A549 (cell line): ENCODE measurements at regions not wholly inside any gene's neighbourhood (a gene's known extent, or its start where the extent isn't known, plus 50 kb on each side); places are given as distances from the start of the nearest gene placed in this dataset.

Experiments used
- ATAC-seq, 2 experiments: fragments of 200-7000 bp in 1 of 2; fragments of >200 bp in 1 of 2; cut with Nextera tagmentation in 1 of 2; cut with Tn5 transposase in 1 of 2; 3 replicates each; pipeline versions ENCODE4 v1.8.0 to v1.9.1; 2018 to 2020; ENCODE audit warnings: mild to moderate bottlenecking in 1 of 2, moderate library complexity in 1 of 2
- CTCF ChIA-PET: fragments of 300-600 bp; sonication (Branson Sonifier 250); formaldehyde crosslinking; extraction: SDS; loops from one replicate; lab custom pipeline; 2021; ENCODE audit warnings: antibody characterized with exemption, inconsistent platforms; lab: Yijun Ruan, JAX
- POLR2A ChIA-PET: fragments of 350-600 bp; formaldehyde crosslinking; extraction: SDS; loops from one replicate; lab custom pipeline; 2021; ENCODE audit warnings: antibody characterized with exemption, inconsistent platforms; lab: Yijun Ruan, JAX
- DNase-seq, 2 experiments: peaks; one replicate each; pipeline versions ENCODE4 v3.0.0 to v3.0.0-alpha.2; 2011 to 2016; ENCODE audit warnings: low read depth in 1 of 2, low spot score in 1 of 2
- FAIRE-seq: peaks from 2 replicates; lab custom pipeline; 2011; peaks lifted over from hg19 to GRCh38; lab: Jason Lieb, UNC
- H3K27ac ChIP-seq, 2 experiments: fragments of >200 bp; sonication (Bioruptor Twin); formaldehyde crosslinking; 3 replicates each; pipeline ENCODE4 v1.5.1; 2016 to 2017
- H3K4me1 ChIP-seq: fragments of >200 bp; sonication (Bioruptor Twin); formaldehyde crosslinking; 3 replicates; pipeline ENCODE4 v1.6.1; 2016
- H3K4me2 ChIP-seq: fragments of >200 bp; sonication (Bioruptor Twin); formaldehyde crosslinking; 3 replicates; pipeline ENCODE4 v1.6.1; 2016
- H3K4me3 ChIP-seq: fragments of >200 bp; sonication (Bioruptor Twin); formaldehyde crosslinking; 3 replicates; pipeline ENCODE4 v1.5.1; 2016
- H3K9me3 ChIP-seq: fragments of >200 bp; sonication (Bioruptor Twin); formaldehyde crosslinking; 3 replicates; pipeline ENCODE4 v1.6.1; 2016
- BHLHE40 ChIP-seq: IDR thresholded peaks from 2 replicates; pipeline ENCODE4 v1.6.1; 2012; ENCODE audit warnings: low read depth, low read length, inconsistent platforms
- CBX2 ChIP-seq: fragments of 200-600 bp; sonication (generic); IDR thresholded peaks from 2 replicates; pipeline ENCODE4 v1.6.1; 2016; ENCODE audit warnings: low read depth, mild to moderate bottlenecking, borderline replicate concordance
- CEBPB ChIP-seq, 2 experiments: fragments of >200 bp in 1 of 2; sonication (Bioruptor Twin) in 1 of 2; formaldehyde crosslinking in 1 of 2; IDR thresholded peaks; 2 replicates each; pipeline ENCODE4 v1.6.1; 2012 to 2016
- CTCF ChIP-seq: fragments of >200 bp; sonication (Bioruptor Twin); formaldehyde crosslinking; IDR thresholded peaks from 3 replicates; pipeline ENCODE4 v1.5.1; 2016
- FOSL2 ChIP-seq, 2 experiments: fragments of 450-650 bp in 1 of 2; fragments of >200 bp in 1 of 2; sonication (Bioruptor Twin) in 1 of 2; formaldehyde crosslinking; IDR thresholded peaks; 2 replicates each; pipeline versions ENCODE4 v1.5.0 to v1.6.1; 2016 to 2020; ENCODE audit warnings: mild to moderate bottlenecking in 1 of 2, moderate library complexity in 1 of 2
- FOXS1 ChIP-seq: fragments of 250-450 bp; sonication (Bioruptor Pico); IDR thresholded peaks from 2 replicates; pipeline ENCODE4 v1.5.0; 2020; ENCODE audit warnings: mild to moderate bottlenecking, moderate library complexity
- HES2 ChIP-seq: fragments of >200 bp; sonication (Bioruptor Twin); formaldehyde crosslinking; IDR thresholded peaks from 2 replicates; pipeline ENCODE4 v1.6.1; 2016
- HEYL ChIP-seq: fragments of 250-450 bp; sonication (Bioruptor Pico); IDR thresholded peaks from 2 replicates; pipeline ENCODE4 v1.8.0; 2021; ENCODE audit warnings: mild to moderate bottlenecking, moderate library complexity
- HOXA7 ChIP-seq: fragments of 250-450 bp; sonication (Bioruptor Pico); IDR thresholded peaks from 2 replicates; pipeline ENCODE4 v1.5.0; 2020; ENCODE audit warnings: mild to moderate bottlenecking, moderate library complexity
- HOXB5 ChIP-seq: fragments of 250-450 bp; sonication (Bioruptor Pico); IDR thresholded peaks from 2 replicates; pipeline ENCODE4 v1.5.0; 2020; ENCODE audit warnings: mild to moderate bottlenecking, moderate library complexity
- JUN ChIP-seq, 2 experiments: fragments of >200 bp; sonication (Bioruptor Twin); formaldehyde crosslinking; IDR thresholded peaks; 2 replicates in 1 of 2; 3 replicates in 1 of 2; pipeline ENCODE4 v1.6.1; 2016 to 2017
- JUNB ChIP-seq: fragments of >200 bp; sonication (Bioruptor Twin); formaldehyde crosslinking; IDR thresholded peaks from 2 replicates; pipeline ENCODE4 v1.6.1; 2016
- MYC ChIP-seq: IDR thresholded peaks from 2 replicates; pipeline ENCODE4 v1.6.1; 2012; ENCODE audit warnings: mild to moderate bottlenecking, inconsistent platforms, low read length, improper control_type of control experiment, borderline replicate concordance
- NFE2L2 ChIP-seq: fragments of 150-350 bp; conservative IDR thresholded peaks from 2 replicates; pipeline ENCODE4 v1.6.1; 2014; ENCODE audit warnings: low read length
- NR3C1 ChIP-seq: fragments of >200 bp; sonication (Bioruptor Twin); formaldehyde crosslinking; IDR thresholded peaks from 3 replicates; pipeline ENCODE4 v1.6.1; 2017
- PBX3 ChIP-seq: IDR thresholded peaks from 2 replicates; pipeline ENCODE4 v1.6.1; 2012
- POLR2A ChIP-seq: IDR thresholded peaks from 2 replicates; pipeline ENCODE4 v1.6.1; 2012; ENCODE audit warnings: mild to moderate bottlenecking, low read length
- RCOR1 ChIP-seq: fragments of 150-350 bp; IDR thresholded peaks from 2 replicates; pipeline ENCODE4 v1.6.1; 2014; ENCODE audit warnings: antibody characterized with exemption, low read length, low read depth
- SREBF2 ChIP-seq: fragments of 450-650 bp; IDR thresholded peaks from 2 replicates; pipeline ENCODE4 v1.6.1; 2014; ENCODE audit warnings: mild to moderate bottlenecking, moderate library complexity
- TFCP2L1 ChIP-seq: fragments of 250-450 bp; sonication (Bioruptor Pico); IDR thresholded peaks from 2 replicates; pipeline ENCODE4 v1.5.0; 2021; ENCODE audit warnings: mild to moderate bottlenecking
- ZFP36 ChIP-seq: fragments of 450-650 bp; IDR thresholded peaks from 2 replicates; pipeline ENCODE4 v1.6.1; 2014; ENCODE audit warnings: borderline replicate concordance; ENCODE audit not compliant: partially characterized antibody
- ZNF302 ChIP-seq: fragments of 250-450 bp; sonication (Bioruptor Pico); IDR thresholded peaks from 2 replicates; pipeline ENCODE4 v1.9.0; 2021; ENCODE audit warnings: inconsistent platforms, mild to moderate bottlenecking, moderate library complexity
- ZSCAN20 ChIP-seq: fragments of 250-450 bp; sonication (Bioruptor Pico); IDR thresholded peaks from 2 replicates; pipeline ENCODE4 v1.8.0; 2022; ENCODE audit warnings: mild to moderate bottlenecking, moderate library complexity
- WGBS: methylation state at CpG from one replicate; pipeline ENCODE4 v1.1.6; 2017; ENCODE audit errors: missing lambda C conversion rate; 5-methylcytosine and 5-hydroxymethylcytosine counted together
- TF ChIP-seq, protein P1 (sequence below): fragments of 200-600 bp; sonication (generic); IDR thresholded peaks from 2 replicates; pipeline ENCODE4 v1.6.1; 2016; ENCODE audit warnings: antibody characterized with exemption, mild to moderate bottlenecking, moderate library complexity
- TF ChIP-seq, protein P2 (sequence below): fragments of 250-450 bp; sonication (Bioruptor Pico); IDR thresholded peaks from 2 replicates; pipeline ENCODE4 v1.5.0; 2021; ENCODE audit warnings: mild to moderate bottlenecking, moderate library complexity, borderline replicate concordance
- TF ChIP-seq, protein P3 (sequence below): fragments of 450-650 bp; IDR thresholded peaks from 2 replicates; pipeline ENCODE4 v1.6.1; 2014; ENCODE audit warnings: antibody characterized with exemption

- WGBS: 0% methylated on average over 2 of the region's 2 CpGs
- no peak overlapping the region for H3K4me2 ChIP-seq
- H3K4me1 ChIP-seq: no peaks in the 10 kb centered on the region
- DNase-seq: no peak
- CTCF ChIA-PET: no interaction called here
- no peak for TF ChIP-seq TFCP2L1 (CRISPR knock-in tag)
- no peak for TF ChIP-seq CBX2
- TF ChIP-seq NFE2L2: no peak
- TF ChIP-seq, protein P1, sequence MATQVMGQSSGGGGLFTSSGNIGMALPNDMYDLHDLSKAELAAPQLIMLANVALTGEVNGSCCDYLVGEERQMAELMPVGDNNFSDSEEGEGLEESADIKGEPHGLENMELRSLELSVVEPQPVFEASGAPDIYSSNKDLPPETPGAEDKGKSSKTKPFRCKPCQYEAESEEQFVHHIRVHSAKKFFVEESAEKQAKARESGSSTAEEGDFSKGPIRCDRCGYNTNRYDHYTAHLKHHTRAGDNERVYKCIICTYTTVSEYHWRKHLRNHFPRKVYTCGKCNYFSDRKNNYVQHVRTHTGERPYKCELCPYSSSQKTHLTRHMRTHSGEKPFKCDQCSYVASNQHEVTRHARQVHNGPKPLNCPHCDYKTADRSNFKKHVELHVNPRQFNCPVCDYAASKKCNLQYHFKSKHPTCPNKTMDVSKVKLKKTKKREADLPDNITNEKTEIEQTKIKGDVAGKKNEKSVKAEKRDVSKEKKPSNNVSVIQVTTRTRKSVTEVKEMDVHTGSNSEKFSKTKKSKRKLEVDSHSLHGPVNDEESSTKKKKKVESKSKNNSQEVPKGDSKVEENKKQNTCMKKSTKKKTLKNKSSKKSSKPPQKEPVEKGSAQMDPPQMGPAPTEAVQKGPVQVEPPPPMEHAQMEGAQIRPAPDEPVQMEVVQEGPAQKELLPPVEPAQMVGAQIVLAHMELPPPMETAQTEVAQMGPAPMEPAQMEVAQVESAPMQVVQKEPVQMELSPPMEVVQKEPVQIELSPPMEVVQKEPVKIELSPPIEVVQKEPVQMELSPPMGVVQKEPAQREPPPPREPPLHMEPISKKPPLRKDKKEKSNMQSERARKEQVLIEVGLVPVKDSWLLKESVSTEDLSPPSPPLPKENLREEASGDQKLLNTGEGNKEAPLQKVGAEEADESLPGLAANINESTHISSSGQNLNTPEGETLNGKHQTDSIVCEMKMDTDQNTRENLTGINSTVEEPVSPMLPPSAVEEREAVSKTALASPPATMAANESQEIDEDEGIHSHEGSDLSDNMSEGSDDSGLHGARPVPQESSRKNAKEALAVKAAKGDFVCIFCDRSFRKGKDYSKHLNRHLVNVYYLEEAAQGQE: no peak
- TF ChIP-seq SREBF2: no peak
- no peak for TF ChIP-seq JUNB
- TF ChIP-seq NR3C1: no peak
- no peak for TF ChIP-seq HEYL (CRISPR knock-in tag)
- no peak for TF ChIP-seq ZSCAN20
- TF ChIP-seq BHLHE40: no peak
- TF ChIP-seq HOXA7 (CRISPR knock-in tag): no peak
- no peak for TF ChIP-seq POLR2A
- TF ChIP-seq, protein P2, sequence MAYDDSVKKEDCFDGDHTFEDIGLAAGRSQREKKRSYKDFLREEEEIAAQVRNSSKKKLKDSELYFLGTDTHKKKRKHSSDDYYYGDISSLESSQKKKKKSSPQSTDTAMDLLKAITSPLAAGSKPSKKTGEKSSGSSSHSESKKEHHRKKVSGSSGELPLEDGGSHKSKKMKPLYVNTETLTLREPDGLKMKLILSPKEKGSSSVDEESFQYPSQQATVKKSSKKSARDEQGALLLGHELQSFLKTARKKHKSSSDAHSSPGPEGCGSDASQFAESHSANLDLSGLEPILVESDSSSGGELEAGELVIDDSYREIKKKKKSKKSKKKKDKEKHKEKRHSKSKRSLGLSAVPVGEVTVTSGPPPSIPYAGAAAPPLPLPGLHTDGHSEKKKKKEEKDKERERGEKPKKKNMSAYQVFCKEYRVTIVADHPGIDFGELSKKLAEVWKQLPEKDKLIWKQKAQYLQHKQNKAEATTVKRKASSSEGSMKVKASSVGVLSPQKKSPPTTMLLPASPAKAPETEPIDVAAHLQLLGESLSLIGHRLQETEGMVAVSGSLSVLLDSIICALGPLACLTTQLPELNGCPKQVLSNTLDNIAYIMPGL: no peak
- TF ChIP-seq CTCF: no peak
- no peak for TF ChIP-seq FOSL2 (IDR thresholded peaks at IDR 0.05)
- no peak for TF ChIP-seq FOSL2 (CRISPR knock-in tag; IDR thresholded peaks at IDR 0.05)
- ATAC-seq: no peak
- H3K27ac ChIP-seq: no peak overlapping the region
- no peak for FAIRE-seq
- POLR2A ChIA-PET: no interaction called here
- H3K4me3 ChIP-seq: no peak overlapping the region
- no peaks in the 10 kb centered on the region for H3K9me3 ChIP-seq
These were observed 1165.0 kb downstream of the NXPH1 start for GRCh38 chr7:9598411-9598810.

DNA sequence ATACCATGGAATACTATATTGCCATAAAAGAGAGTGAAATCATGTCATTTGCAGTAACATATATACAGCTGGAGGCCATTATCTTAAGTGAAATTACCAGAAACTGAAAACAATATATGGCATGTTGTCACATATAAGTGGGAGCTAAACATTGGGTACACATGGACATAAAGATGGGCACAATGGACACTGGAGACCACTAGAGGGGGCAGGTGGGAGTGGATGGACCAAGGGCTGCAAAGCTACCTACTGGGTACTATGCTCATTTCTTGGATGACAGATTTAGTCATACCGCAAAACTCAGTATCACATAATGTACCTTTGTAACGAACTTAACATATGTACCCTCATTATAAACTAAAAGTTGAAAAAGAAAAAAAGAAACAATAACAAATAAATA, 1167.6 kb downstream of the NXPH1 start:
- FAIRE-seq: no peak
- POLR2A ChIA-PET: no interaction called here

More for the DNA sequence above, 1167.6 kb downstream of the NXPH1 start:
- Histone ChIP-seq H3K4me2 (no peak overlapping the region), H3K27ac (no peak overlapping the region), H3K9me3 (no peaks in the 10 kb centered on the region), H3K4me3 (no peak overlapping the region), H3K4me1 (no peaks in the 10 kb centered on the region)
- CTCF ChIA-PET: no interaction called here
- WGBS: 44% methylated on average over 2 of the region's 2 CpGs
- DNase-seq (peak in 1 of 2 experiments; percentile 2), ATAC-seq (no peak)
- TF ChIP-seq HES2: no peak
- TF ChIP-seq MYC: no peak
- TF ChIP-seq CEBPB (IDR thresholded peaks at IDR 0.05): no peak
- TF ChIP-seq RCOR1: no peak
- no peak for TF ChIP-seq PBX3
- TF ChIP-seq NR3C1: no peak
- TF ChIP-seq HOXB5 (CRISPR knock-in tag): no peak
- TF ChIP-seq JUN (IDR thresholded peaks at IDR 0.05): no peak
- TF ChIP-seq POLR2A: no peak
- no peak for TF ChIP-seq NFE2L2
- no peak for TF ChIP-seq BHLHE40
- TF ChIP-seq JUNB: no peak
- no peak for TF ChIP-seq FOSL2 (IDR thresholded peaks at IDR 0.05)
- TF ChIP-seq FOSL2 (CRISPR knock-in tag; IDR thresholded peaks at IDR 0.05): no peak
- TF ChIP-seq FOXS1: no peak
- TF ChIP-seq ZFP36: no peak
- TF ChIP-seq, protein P3, sequence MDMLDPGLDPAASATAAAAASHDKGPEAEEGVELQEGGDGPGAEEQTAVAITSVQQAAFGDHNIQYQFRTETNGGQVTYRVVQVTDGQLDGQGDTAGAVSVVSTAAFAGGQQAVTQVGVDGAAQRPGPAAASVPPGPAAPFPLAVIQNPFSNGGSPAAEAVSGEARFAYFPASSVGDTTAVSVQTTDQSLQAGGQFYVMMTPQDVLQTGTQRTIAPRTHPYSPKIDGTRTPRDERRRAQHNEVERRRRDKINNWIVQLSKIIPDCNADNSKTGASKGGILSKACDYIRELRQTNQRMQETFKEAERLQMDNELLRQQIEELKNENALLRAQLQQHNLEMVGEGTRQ: no peak
- TF ChIP-seq ZNF302 (CRISPR knock-in tag): no peak
- TF ChIP-seq TFCP2L1 (CRISPR knock-in tag): no peak
- TF ChIP-seq SREBF2: no peak
